OCI-LY7 (cell line): ENCODE measurements at regions not wholly inside any gene's neighbourhood (a gene's known extent, or its start where the extent isn't known, plus 50 kb on each side); places are given as distances from the start of the nearest gene placed in this dataset.

Source experiments
- BruUV-seq: library from RNA; stranded (reverse); fragments of 400-500 nt; replicated peaks from 2 replicates; lab custom pipeline; 2021; lab: Mats Ljungman, UMichigan
- CTCF ChIA-PET: fragments of 300-600 bp; sonication (Branson Sonifier 250); formaldehyde crosslinking; loops from one replicate; lab custom pipeline; 2022; ENCODE audit warnings: antibody characterized with exemption; ENCODE audit not compliant: unreplicated experiment; lab: Charles Lee
- POLR2A ChIA-PET: fragments of 300-600 bp; sonication (Branson Sonifier 250); formaldehyde crosslinking; loops from one replicate; lab custom pipeline; 2022; ENCODE audit warnings: antibody characterized with exemption; lab: Charles Lee
- DNase-seq: peaks from one replicate; pipeline ENCODE4 v3.0.0-alpha.2; 2015; ENCODE audit warnings: low spot score
- H2AFZ ChIP-seq: fragments of 200-600 bp; sonication (generic), shearing (Covaris generic); 2 replicates; pipeline ENCODE4 v1.6.1; 2014; ENCODE audit warnings: mild to moderate bottlenecking, antibody characterized with exemption, low read length, moderate library complexity
- H3K27ac ChIP-seq: fragments of 200-600 bp; sonication (generic); 2 replicates; pipeline ENCODE4 v1.5.1; 2014; ENCODE audit warnings: mixed run types, low read depth, mild to moderate bottlenecking, moderate library complexity, low read length, inconsistent platforms; ENCODE audit not compliant: poor library complexity, severe bottlenecking
- H3K36me3 ChIP-seq: fragments of 200-600 bp; sonication (generic); 2 replicates; pipeline ENCODE4 v1.6.1; 2014; ENCODE audit warnings: mild to moderate bottlenecking, antibody characterized with exemption, low read length, moderate library complexity, mixed read lengths; ENCODE audit not compliant: insufficient read depth
- H3K4me1 ChIP-seq: fragments of 200-600 bp; sonication (generic); 2 replicates; pipeline ENCODE4 v1.5.1; 2014; ENCODE audit warnings: mild to moderate bottlenecking, low read length; ENCODE audit not compliant: insufficient read depth, poor library complexity, severe bottlenecking
- H3K4me2 ChIP-seq: fragments of 200-600 bp; sonication (generic); 2 replicates; pipeline ENCODE4 v1.6.1; 2014; ENCODE audit warnings: mild to moderate bottlenecking, low read length
- H3K4me3 ChIP-seq: fragments of 200-600 bp; sonication (generic); 2 replicates; pipeline ENCODE4 v1.5.1; 2014; ENCODE audit warnings: mild to moderate bottlenecking, low read depth, low read length; ENCODE audit not compliant: poor library complexity, severe bottlenecking
- H3K79me2 ChIP-seq: fragments of 200-600 bp; sonication (generic); 2 replicates; pipeline ENCODE4 v1.6.1; 2016; ENCODE audit warnings: low read depth, mild to moderate bottlenecking, low read length, moderate library complexity, mixed read lengths; ENCODE audit not compliant: insufficient read depth
- H3K9me2 ChIP-seq: fragments of 200-600 bp; sonication (generic); 2 replicates; pipeline ENCODE4 v1.6.1; 2016; ENCODE audit warnings: mild to moderate bottlenecking, low read length, mixed read lengths; ENCODE audit not compliant: insufficient read depth
- H3K9me3 ChIP-seq: fragments of 200-600 bp; sonication (generic); 2 replicates; pipeline ENCODE4 v1.6.1; 2014; ENCODE audit warnings: mild to moderate bottlenecking, mixed run types, low read length, mixed read lengths
- H4K20me1 ChIP-seq: fragments of 200-600 bp; sonication (generic); 2 replicates; pipeline ENCODE4 v1.6.1; 2014; ENCODE audit warnings: mild to moderate bottlenecking, antibody characterized with exemption, low read length, moderate library complexity, mixed read lengths; ENCODE audit not compliant: insufficient read depth
- EZH2phosphoT487 ChIP-seq: fragments of 200-600 bp; sonication (generic); IDR thresholded peaks from 2 replicates; pipeline ENCODE4 v1.6.1; 2018; ENCODE audit warnings: low read depth, borderline replicate concordance, mild to moderate bottlenecking, mixed run types, antibody characterized with exemption, low read length, moderate library complexity, mixed read lengths
- intact Hi-C: fragments of 100-400 bp; cut with micrococcal nuclease; formaldehyde crosslinking; loops from one replicate; pipeline ENCODE4 v1.10.0; 2022; ENCODE audit not compliant: unreplicated experiment
- TF ChIP-seq, protein P1 (sequence below): fragments of 200-600 bp; sonication (generic); conservative IDR thresholded peaks from 2 replicates; pipeline ENCODE4 v1.5.1; 2014; ENCODE audit warnings: mild to moderate bottlenecking, antibody characterized with exemption, low read length, moderate library complexity, mixed read lengths

GRCh38 chrX:7263961-7264360, 116.0 kb upstream of the PUDP start:
- POLR2A ChIA-PET: interaction anchor here (0.9 kb wide), 1 partner anchor 117 kb away, joined by 3 read pairs; no protein-coding TSS in a partner anchor
- no peak for DNase-seq
- Histone ChIP-seq H3K27ac (no peak overlapping the region), H3K4me3 (no peak overlapping the region), H2AFZ (no peak overlapping the region), H3K79me2 (no peaks in the 10 kb centered on the region), H4K20me1 (no peaks in the 10 kb centered on the region), H3K9me2 (no peaks in the 10 kb centered on the region), H3K4me2 (no peak overlapping the region), H3K4me1 (peaks cover 28% of the 10 kb centered on the region), H3K9me3 (no peaks in the 10 kb centered on the region), H3K36me3 (peaks cover 55% of the 10 kb centered on the region)
- CTCF ChIA-PET: no interaction called here
- TF ChIP-seq, protein P1, sequence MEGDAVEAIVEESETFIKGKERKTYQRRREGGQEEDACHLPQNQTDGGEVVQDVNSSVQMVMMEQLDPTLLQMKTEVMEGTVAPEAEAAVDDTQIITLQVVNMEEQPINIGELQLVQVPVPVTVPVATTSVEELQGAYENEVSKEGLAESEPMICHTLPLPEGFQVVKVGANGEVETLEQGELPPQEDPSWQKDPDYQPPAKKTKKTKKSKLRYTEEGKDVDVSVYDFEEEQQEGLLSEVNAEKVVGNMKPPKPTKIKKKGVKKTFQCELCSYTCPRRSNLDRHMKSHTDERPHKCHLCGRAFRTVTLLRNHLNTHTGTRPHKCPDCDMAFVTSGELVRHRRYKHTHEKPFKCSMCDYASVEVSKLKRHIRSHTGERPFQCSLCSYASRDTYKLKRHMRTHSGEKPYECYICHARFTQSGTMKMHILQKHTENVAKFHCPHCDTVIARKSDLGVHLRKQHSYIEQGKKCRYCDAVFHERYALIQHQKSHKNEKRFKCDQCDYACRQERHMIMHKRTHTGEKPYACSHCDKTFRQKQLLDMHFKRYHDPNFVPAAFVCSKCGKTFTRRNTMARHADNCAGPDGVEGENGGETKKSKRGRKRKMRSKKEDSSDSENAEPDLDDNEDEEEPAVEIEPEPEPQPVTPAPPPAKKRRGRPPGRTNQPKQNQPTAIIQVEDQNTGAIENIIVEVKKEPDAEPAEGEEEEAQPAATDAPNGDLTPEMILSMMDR: no peak
- TF ChIP-seq EZH2phosphoT487: no peak
- intact Hi-C loops: no loop called here
- BruUV-seq: no TSS peak

DNA sequence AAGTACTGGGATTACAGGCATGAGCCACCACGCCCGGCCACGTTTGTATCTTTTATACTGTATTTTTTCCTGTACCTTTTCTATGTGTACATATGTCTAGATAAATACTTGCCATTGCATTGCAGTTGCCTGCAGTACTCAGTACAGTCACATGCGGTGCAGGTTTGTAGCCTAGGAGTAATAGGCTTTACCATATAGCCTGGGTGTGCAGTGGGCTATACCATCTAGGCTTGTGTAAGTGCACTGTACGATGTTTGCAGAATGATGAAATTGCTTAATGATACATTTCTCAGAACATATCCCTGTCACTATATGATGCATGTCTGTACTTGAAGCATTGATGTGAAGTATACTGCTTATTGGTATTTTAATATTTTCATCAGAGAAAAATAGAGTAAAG, 115.4 kb upstream of the PUDP start:
- TF ChIP-seq, protein P1: no peak
- TF ChIP-seq EZH2phosphoT487: no peak
- ChIA-PET POLR2A (interaction anchor here (0.5 kb wide), 1 partner anchor 20 kb away, joined by 3 read pairs; no protein-coding TSS in a partner anchor), CTCF (no interaction called here)
- H3K4me2 ChIP-seq: no peak overlapping the region
- intact Hi-C loops: no loop called here
- H3K36me3 ChIP-seq: peaks cover 61% of the 10 kb centered on the region
- DNase-seq: no peak
- no peak overlapping the region for H2AFZ ChIP-seq
- no peaks in the 10 kb centered on the region for H3K79me2 ChIP-seq
- no peaks in the 10 kb centered on the region for H3K9me2 ChIP-seq
- BruUV-seq: no TSS peak
- no peaks in the 10 kb centered on the region for H3K9me3 ChIP-seq
- no peaks in the 10 kb centered on the region for H4K20me1 ChIP-seq
- H3K4me1 ChIP-seq: peaks cover 28% of the 10 kb centered on the region
- H3K4me3 ChIP-seq: no peak overlapping the region
- no peak overlapping the region for H3K27ac ChIP-seq

GRCh38 chrX:7262551-7262950, 114.6 kb upstream of the PUDP start:
- intact Hi-C loops: no loop called here

More at GRCh38 chrX:7262551-7262950, 114.6 kb upstream of the PUDP start:
- BruUV-seq: no TSS peak
- no peak for DNase-seq
- Histone ChIP-seq H3K79me2 (no peaks in the 10 kb centered on the region), H3K27ac (peak overlapping the region; percentile 58), H3K4me2 (peak overlapping the region; percentile 63; the same call in 1 of the 2 replicates), H3K9me2 (no peaks in the 10 kb centered on the region), H4K20me1 (no peaks in the 10 kb centered on the region), H3K36me3 (peaks cover 69% of the 10 kb centered on the region), H3K4me3 (no peak overlapping the region), H2AFZ (no peak overlapping the region), H3K9me3 (no peaks in the 10 kb centered on the region), H3K4me1 (peaks cover 28% of the 10 kb centered on the region)
- TF ChIP-seq EZH2phosphoT487: no peak
- TF ChIP-seq, protein P1: no peak
- POLR2A ChIA-PET: no interaction called here
- CTCF ChIA-PET: no interaction called here
